Left ventricle myocardium inferior (tissue), 1 donor: ENCODE measurements at regions not wholly inside any gene's neighbourhood (a gene's known extent, or its start where the extent isn't known, plus 50 kb on each side); places are given as distances from the start of the nearest gene placed in this dataset.

Experiments
- DNase-seq: peaks from one replicate; pipeline ENCODE4 v3.0.0-alpha.2; 2020
- H3K27ac ChIP-seq: fragments of 200-600 bp; replicated peaks from 2 replicates; pipeline ENCODE4 v1.8.0; 2021
- H3K27me3 ChIP-seq: fragments of 200-600 bp; 2 replicates; pipeline ENCODE4 v1.8.0; 2021; ENCODE audit warnings: low read depth
- H3K36me3 ChIP-seq: fragments of 200-600 bp; 2 replicates; pipeline ENCODE4 v1.8.0; 2021
- H3K4me1 ChIP-seq: fragments of 200-600 bp; 2 replicates; pipeline ENCODE4 v1.8.0; 2021
- H3K4me3 ChIP-seq: fragments of 200-600 bp; 2 replicates; pipeline ENCODE4 v1.8.0; 2021; ENCODE audit warnings: mild to moderate bottlenecking, moderate library complexity
- H3K9me3 ChIP-seq: fragments of 200-600 bp; replicated peaks from 2 replicates; pipeline ENCODE4 v1.8.0; 2021
- intact Hi-C: fragments of 100-400 bp; cut with micrococcal nuclease; formaldehyde crosslinking; loops from one replicate; pipeline ENCODE4 v1.11.0; 2022
- TF ChIP-seq, protein P1 (sequence below): fragments of 200-600 bp; IDR thresholded peaks from 2 replicates; pipeline ENCODE4 v1.8.0; 2021; ENCODE audit warnings: antibody characterized with exemption, mild to moderate bottlenecking, borderline replicate concordance
- donor health status: DM: no; HTN: yes; CAD: no; lungs with severe emphysema.

DNA sequence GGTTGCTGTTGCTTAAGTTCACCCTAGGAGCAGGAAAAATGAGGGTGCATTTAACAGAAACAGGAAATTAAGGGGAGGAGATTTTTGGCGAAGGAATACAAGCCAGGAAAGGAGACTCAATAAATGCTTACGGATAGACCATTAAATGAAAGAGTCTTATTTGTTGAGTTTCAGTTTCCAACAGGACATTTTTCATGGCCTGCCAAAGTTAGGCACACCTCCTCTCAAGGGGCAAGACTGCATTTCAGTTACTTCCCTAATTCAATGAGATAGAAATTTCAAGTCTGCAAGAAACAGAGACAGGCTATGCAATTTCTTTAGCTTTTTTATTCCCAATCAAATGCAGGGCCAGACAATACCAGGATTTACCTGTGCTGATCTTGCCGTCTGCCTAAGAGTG lies 394.7 kb upstream of the KLHL29 start:
- TF ChIP-seq, protein P1, sequence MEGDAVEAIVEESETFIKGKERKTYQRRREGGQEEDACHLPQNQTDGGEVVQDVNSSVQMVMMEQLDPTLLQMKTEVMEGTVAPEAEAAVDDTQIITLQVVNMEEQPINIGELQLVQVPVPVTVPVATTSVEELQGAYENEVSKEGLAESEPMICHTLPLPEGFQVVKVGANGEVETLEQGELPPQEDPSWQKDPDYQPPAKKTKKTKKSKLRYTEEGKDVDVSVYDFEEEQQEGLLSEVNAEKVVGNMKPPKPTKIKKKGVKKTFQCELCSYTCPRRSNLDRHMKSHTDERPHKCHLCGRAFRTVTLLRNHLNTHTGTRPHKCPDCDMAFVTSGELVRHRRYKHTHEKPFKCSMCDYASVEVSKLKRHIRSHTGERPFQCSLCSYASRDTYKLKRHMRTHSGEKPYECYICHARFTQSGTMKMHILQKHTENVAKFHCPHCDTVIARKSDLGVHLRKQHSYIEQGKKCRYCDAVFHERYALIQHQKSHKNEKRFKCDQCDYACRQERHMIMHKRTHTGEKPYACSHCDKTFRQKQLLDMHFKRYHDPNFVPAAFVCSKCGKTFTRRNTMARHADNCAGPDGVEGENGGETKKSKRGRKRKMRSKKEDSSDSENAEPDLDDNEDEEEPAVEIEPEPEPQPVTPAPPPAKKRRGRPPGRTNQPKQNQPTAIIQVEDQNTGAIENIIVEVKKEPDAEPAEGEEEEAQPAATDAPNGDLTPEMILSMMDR = no peak

DNA sequence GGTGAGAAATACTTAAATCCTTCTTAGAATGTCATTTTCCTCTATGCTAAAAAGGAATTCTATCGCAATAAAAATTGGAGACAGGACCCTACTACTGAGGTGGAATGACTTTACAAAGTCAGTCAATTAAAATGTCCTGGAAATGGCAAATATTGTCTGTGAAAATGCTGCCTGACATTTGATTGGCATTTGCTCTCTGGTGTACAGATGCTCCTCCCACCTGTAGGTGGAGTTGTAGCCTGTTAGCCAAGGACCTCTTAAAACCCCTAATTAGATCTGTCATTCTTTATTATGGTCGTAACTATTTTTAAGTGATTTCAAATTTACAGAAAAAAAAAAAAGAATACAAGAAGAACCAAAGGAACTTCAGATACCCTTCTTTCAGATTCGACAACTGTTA lies 393.1 kb upstream of the KLHL29 start:
- no peak for DNase-seq
- Histone ChIP-seq H3K36me3 (no peaks in the 10 kb centered on the region), H3K4me3 (no peak overlapping the region), H3K27ac (no peak overlapping the region), H3K9me3 (no peaks in the 10 kb centered on the region), H3K27me3 (no peaks in the 10 kb centered on the region), H3K4me1 (no peaks in the 10 kb centered on the region)
- intact Hi-C loops = no loop called here
- TF ChIP-seq, protein P1 = peak; percentile 39

More for the DNA sequence above, 394.7 kb upstream of the KLHL29 start:
- Histone ChIP-seq H3K4me1 (no peaks in the 10 kb centered on the region), H3K36me3 (no peaks in the 10 kb centered on the region), H3K9me3 (peaks cover 3% of the 10 kb centered on the region), H3K4me3 (no peak overlapping the region), H3K27me3 (no peaks in the 10 kb centered on the region), H3K27ac (no peak overlapping the region)
- intact Hi-C loops = no loop called here
- DNase-seq = no peak

DNA sequence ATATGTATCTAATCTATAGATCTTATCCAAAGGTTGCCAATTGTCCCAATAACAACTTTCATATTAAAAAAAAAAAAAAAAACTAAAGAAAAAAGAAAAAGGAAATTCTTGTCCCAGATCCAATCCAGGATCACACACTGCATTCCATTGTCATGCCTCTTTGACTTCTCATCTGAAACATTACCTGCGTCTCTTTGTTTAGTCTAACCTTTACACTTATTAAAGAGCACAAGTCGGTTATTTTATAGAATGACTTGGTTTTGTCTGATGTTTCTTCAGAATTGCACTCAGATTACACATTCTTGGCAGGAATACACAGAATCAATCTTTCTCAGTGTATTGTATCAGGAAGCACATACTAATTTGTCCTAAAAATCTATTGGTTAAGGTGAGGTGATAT lies 392.5 kb upstream of the KLHL29 start:
- H3K27me3 ChIP-seq = no peaks in the 10 kb centered on the region
- intact Hi-C loops = no loop called here
- H3K36me3 ChIP-seq = no peaks in the 10 kb centered on the region
- H3K27ac ChIP-seq = no peak overlapping the region
- H3K4me3 ChIP-seq = no peak overlapping the region
- H3K9me3 ChIP-seq = no peaks in the 10 kb centered on the region
- no peaks in the 10 kb centered on the region for H3K4me1 ChIP-seq
- no peak for DNase-seq
- TF ChIP-seq, protein P1 = no peak

DNA sequence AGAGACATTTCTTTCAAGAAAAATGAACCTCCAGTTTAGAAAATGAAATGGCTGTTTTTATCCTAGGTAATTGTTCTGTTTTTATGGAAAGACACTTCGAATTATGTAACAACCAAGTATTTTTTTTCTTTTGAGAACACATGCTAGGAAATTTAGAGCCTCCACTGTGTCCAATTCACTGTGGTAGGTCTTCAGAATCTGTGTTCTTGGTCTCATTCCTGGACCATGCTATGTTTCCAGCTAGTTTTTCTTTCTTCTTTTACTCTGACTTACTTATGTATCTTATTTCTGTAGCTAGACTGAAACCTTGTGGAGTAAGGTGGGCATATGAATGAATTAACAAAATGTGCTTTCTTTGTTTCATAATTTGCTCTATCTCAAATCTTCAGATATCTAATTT lies 391.7 kb upstream of the KLHL29 start:
- Histone ChIP-seq H3K27ac (no peak overlapping the region), H3K27me3 (no peaks in the 10 kb centered on the region), H3K36me3 (no peaks in the 10 kb centered on the region), H3K4me3 (no peak overlapping the region), H3K4me1 (no peaks in the 10 kb centered on the region), H3K9me3 (no peaks in the 10 kb centered on the region)
- intact Hi-C loops = no loop called here
- no peak for DNase-seq
- TF ChIP-seq, protein P1 = no peak

DNA sequence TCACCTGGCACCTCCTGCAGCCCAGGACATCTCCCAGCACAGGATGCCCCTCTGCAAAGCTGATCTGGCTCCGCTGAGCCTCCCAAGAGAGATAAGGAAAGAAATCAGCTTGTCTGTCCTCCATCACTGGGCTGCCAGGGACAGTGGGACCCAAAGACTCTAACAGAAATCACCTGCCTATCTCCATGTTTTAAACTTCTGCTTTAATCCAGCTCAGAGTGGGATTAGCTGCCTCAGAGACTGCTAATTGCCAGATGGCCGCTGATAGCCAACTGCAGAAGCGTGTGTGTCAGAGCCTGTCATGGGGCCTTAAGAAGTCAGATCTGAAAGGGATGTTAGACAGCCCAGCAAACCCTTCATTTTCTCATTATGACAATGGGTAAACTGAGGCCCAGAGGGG lies 389.4 kb upstream of the KLHL29 start:
- intact Hi-C loops = no loop called here
- no peak for DNase-seq
- H3K4me1 ChIP-seq = no peaks in the 10 kb centered on the region
- no peaks in the 10 kb centered on the region for H3K36me3 ChIP-seq
- H3K27ac ChIP-seq = no peak overlapping the region
- H3K9me3 ChIP-seq = no peaks in the 10 kb centered on the region
- no peaks in the 10 kb centered on the region for H3K27me3 ChIP-seq
- no peak overlapping the region for H3K4me3 ChIP-seq
- TF ChIP-seq, protein P1 = no peak

DNA sequence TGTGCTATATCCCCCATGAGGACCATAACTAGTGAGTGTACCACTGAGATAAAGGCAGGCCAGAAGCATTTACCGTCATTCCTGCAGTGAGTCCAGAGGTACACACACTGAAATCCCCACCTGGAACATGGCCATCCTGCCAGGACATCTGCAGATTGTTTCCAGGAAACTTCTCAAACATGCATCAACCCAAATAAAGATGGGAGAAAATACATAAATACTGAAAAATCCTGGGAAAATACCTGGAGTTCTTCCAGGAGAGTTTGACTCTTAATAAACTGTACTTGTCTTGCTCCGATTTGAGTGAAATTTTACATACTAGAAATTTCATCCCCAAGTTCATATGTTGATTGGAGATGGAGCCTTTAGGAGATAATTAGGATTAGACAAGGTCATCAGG lies 388.1 kb upstream of the KLHL29 start:
- intact Hi-C loops = no loop called here
- no peak overlapping the region for H3K27ac ChIP-seq
- H3K4me3 ChIP-seq = no peak overlapping the region
- no peaks in the 10 kb centered on the region for H3K27me3 ChIP-seq
- H3K36me3 ChIP-seq = no peaks in the 10 kb centered on the region
- DNase-seq = no peak
- H3K9me3 ChIP-seq = no peaks in the 10 kb centered on the region
- TF ChIP-seq, protein P1 = no peak
- H3K4me1 ChIP-seq = no peaks in the 10 kb centered on the region
